ENCODE measurements at regions not wholly inside any gene's neighbourhood (a gene's known extent, or its start where the extent isn't known, plus 50 kb on each side); places are given as distances from the start of the nearest gene placed in this dataset.
"Not testable (repeated sequence)": the region's sequence is repeated elsewhere in the genome, so short reads cannot be mapped to it uniquely, and the experiment has no call there.

- no peaks in the 10 kb centered on the region for H3K9me3 ChIP-seq
- TF ChIP-seq, protein P1, sequence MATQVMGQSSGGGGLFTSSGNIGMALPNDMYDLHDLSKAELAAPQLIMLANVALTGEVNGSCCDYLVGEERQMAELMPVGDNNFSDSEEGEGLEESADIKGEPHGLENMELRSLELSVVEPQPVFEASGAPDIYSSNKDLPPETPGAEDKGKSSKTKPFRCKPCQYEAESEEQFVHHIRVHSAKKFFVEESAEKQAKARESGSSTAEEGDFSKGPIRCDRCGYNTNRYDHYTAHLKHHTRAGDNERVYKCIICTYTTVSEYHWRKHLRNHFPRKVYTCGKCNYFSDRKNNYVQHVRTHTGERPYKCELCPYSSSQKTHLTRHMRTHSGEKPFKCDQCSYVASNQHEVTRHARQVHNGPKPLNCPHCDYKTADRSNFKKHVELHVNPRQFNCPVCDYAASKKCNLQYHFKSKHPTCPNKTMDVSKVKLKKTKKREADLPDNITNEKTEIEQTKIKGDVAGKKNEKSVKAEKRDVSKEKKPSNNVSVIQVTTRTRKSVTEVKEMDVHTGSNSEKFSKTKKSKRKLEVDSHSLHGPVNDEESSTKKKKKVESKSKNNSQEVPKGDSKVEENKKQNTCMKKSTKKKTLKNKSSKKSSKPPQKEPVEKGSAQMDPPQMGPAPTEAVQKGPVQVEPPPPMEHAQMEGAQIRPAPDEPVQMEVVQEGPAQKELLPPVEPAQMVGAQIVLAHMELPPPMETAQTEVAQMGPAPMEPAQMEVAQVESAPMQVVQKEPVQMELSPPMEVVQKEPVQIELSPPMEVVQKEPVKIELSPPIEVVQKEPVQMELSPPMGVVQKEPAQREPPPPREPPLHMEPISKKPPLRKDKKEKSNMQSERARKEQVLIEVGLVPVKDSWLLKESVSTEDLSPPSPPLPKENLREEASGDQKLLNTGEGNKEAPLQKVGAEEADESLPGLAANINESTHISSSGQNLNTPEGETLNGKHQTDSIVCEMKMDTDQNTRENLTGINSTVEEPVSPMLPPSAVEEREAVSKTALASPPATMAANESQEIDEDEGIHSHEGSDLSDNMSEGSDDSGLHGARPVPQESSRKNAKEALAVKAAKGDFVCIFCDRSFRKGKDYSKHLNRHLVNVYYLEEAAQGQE (IDR thresholded peaks at IDR 0.05) = no peak
- TF ChIP-seq, protein P2, sequence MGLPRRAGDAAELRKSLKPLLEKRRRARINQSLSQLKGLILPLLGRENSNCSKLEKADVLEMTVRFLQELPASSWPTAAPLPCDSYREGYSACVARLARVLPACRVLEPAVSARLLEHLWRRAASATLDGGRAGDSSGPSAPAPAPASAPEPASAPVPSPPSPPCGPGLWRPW (IDR thresholded peaks at IDR 0.05) = no peak
- TF ChIP-seq TFCP2L1 (CRISPR knock-in tag; IDR thresholded peaks at IDR 0.05) (no peak), ZSCAN20 (CRISPR knock-in tag; IDR thresholded peaks at IDR 0.05) (no peak), ESRRA (IDR thresholded peaks at IDR 0.05; ENCODE audit: borderline replicate concordance, low read length) (no peak)
- FAIRE-seq (no peak), ATAC-seq (no peak), DNase-seq (ENCODE audit: low read depth in 1 of 2, low spot score in 1 of 2) (no peak)
- H3K4me1 ChIP-seq = no peaks in the 10 kb centered on the region
- H3K4me2 ChIP-seq = no peak overlapping the region
- H3K27ac ChIP-seq = no peak overlapping the region
- no peak overlapping the region for H3K4me3 ChIP-seq
- WGBS (ENCODE audit: missing lambda C conversion rate) = 0% methylated on average over 3 of the region's 3 CpGs
- CTCF ChIA-PET = no interaction called here
- POLR2A ChIA-PET = no interaction called here
Measured at GRCh38 chr10:108612485-108612884, 1310.8 kb downstream of the XPNPEP1 start.

GRCh38 chr10:108608860-108609259, 1314.5 kb downstream of the XPNPEP1 start:
- 0% methylated on average over 1 of the region's 1 CpG for WGBS (ENCODE audit: missing lambda C conversion rate)
- POLR2A ChIA-PET = no interaction called here

DNA sequence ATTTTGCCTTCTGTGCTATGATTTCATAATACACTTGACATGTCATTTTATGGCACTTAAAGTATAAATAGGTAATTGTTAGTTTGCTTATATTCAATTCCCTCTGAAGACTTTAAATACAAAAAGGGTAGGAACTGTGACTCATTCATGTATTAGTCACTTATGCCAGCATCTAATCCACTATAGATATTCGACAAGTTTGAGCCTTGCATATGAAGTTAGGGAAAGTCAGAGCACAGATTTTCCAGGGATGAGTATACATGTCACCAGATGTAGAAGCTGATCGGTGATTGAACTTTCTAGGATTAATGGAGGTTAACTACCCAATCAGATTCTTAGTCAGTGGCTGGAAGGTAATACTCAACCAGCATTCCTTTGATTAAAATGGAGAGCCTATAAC, 1321.5 kb downstream of the XPNPEP1 start:
- DNase-seq (ENCODE audit: low read depth in 1 of 2, low spot score in 1 of 2) (no peak), FAIRE-seq (no peak), ATAC-seq (no peak)
- no peak overlapping the region for H3K4me3 ChIP-seq
- no peaks in the 10 kb centered on the region for H3K4me1 ChIP-seq
- CTCF ChIA-PET = no interaction called here
- WGBS (ENCODE audit: missing lambda C conversion rate) = 2% methylated on average over 2 of the region's 2 CpGs
- no peak overlapping the region for H3K4me2 ChIP-seq
- no peaks in the 10 kb centered on the region for H3K9me3 ChIP-seq
- POLR2A ChIA-PET = no interaction called here
- H3K27ac ChIP-seq = no peak overlapping the region
- TF ChIP-seq HOXB5 (CRISPR knock-in tag; IDR thresholded peaks at IDR 0.05) = no peak
- TF ChIP-seq CBX8 (IDR thresholded peaks at IDR 0.05) = no peak
- TF ChIP-seq TP53 (CRISPR knock-in tag; IDR thresholded peaks at IDR 0.05) = no peak
- no peak for TF ChIP-seq FOSL2 (IDR thresholded peaks at IDR 0.05)
- TF ChIP-seq FOSL2 (CRISPR knock-in tag; IDR thresholded peaks at IDR 0.05) = no peak
- no peak for TF ChIP-seq EP300 (IDR thresholded peaks at IDR 0.05)

More at GRCh38 chr10:108608860-108609259, 1314.5 kb downstream of the XPNPEP1 start:
- Histone ChIP-seq H3K4me3 (no peak overlapping the region), H3K9me3 (no peaks in the 10 kb centered on the region), H3K27ac (no peak overlapping the region), H3K4me2 (no peak overlapping the region), H3K4me1 (no peaks in the 10 kb centered on the region)
- ATAC-seq (no peak), DNase-seq (ENCODE audit: low read depth in 1 of 2, low spot score in 1 of 2) (no peak), FAIRE-seq (no peak)
- CTCF ChIA-PET = no interaction called here
- no peak for TF ChIP-seq POLR2AphosphoS2 (conservative IDR thresholded peaks at IDR 0.05; ENCODE audit: low read length)
- no peak for TF ChIP-seq KDM1A (IDR thresholded peaks at IDR 0.05; ENCODE audit: low read depth)
- no peak for TF ChIP-seq FOXS1 (CRISPR knock-in tag; IDR thresholded peaks at IDR 0.05)
- TF ChIP-seq POLR2A (IDR thresholded peaks at IDR 0.05; ENCODE audit: low read length) = no peak
- TF ChIP-seq CBX8 (IDR thresholded peaks at IDR 0.05) = no peak
- TF ChIP-seq SREBF2 (IDR thresholded peaks at IDR 0.05) = no peak
- TF ChIP-seq PHF8 (IDR thresholded peaks at IDR 0.05; ENCODE audit: borderline replicate concordance, low read depth) = no peak
- no peak for TF ChIP-seq ESRRA (IDR thresholded peaks at IDR 0.05; ENCODE audit: borderline replicate concordance, low read length)
- TF ChIP-seq, protein P1 (IDR thresholded peaks at IDR 0.05) = no peak
- no peak for TF ChIP-seq HEYL (CRISPR knock-in tag; IDR thresholded peaks at IDR 0.05)
- no peak for TF ChIP-seq HOXB13 (CRISPR knock-in tag; IDR thresholded peaks at IDR 0.05; ENCODE audit: low read depth)
- TF ChIP-seq FOSL2 (IDR thresholded peaks at IDR 0.05) = no peak
- TF ChIP-seq FOSL2 (CRISPR knock-in tag; IDR thresholded peaks at IDR 0.05) = no peak
- TF ChIP-seq, protein P2 (IDR thresholded peaks at IDR 0.05) = no peak
- TF ChIP-seq RARB (CRISPR knock-in tag; IDR thresholded peaks at IDR 0.05) = no peak
- no peak for TF ChIP-seq EP300 (IDR thresholded peaks at IDR 0.05)
- no peak for TF ChIP-seq CHD2 (IDR thresholded peaks at IDR 0.05; ENCODE audit: low read length, partially characterized antibody)
- TF ChIP-seq HOXA7 (CRISPR knock-in tag; IDR thresholded peaks at IDR 0.05) = no peak

- ATAC-seq; POLR2A ChIA-PET; CTCF ChIA-PET; FAIRE-seq; H3K4me3 ChIP-seq; H3K4me2 ChIP-seq; H3K4me1 ChIP-seq; H3K27ac ChIP-seq; H3K9me3 ChIP-seq; DNase-seq (ENCODE audit: low read depth in 1 of 2, low spot score in 1 of 2): not testable (repeated sequence)
- WGBS (ENCODE audit: missing lambda C conversion rate) = 5% methylated on average over 4 of the region's 4 CpGs
Measured at GRCh38 chr10:108600511-108600910, 1322.8 kb downstream of the XPNPEP1 start.

GRCh38 chr10:108599317-108599716, 1324.0 kb downstream of the XPNPEP1 start:
- H3K9me3 ChIP-seq; H3K27ac ChIP-seq; FAIRE-seq; ATAC-seq; CTCF ChIA-PET; DNase-seq (ENCODE audit: low read depth in 1 of 2, low spot score in 1 of 2); H3K4me1 ChIP-seq; POLR2A ChIA-PET: not testable (repeated sequence)
- 0 out of 3 replicates have a peak overlapping the region, but pooled peaks have one; percentile 12 for H3K4me3 ChIP-seq
- 8% methylated on average over 11 of the region's 11 CpGs for WGBS (ENCODE audit: missing lambda C conversion rate)
- H3K4me2 ChIP-seq = peak overlapping the region; percentile 46
